ENCODE measurements at regions not wholly inside any gene's neighbourhood (a gene's known extent, or its start where the extent isn't known, plus 50 kb on each side); places are given as distances from the start of the nearest gene placed in this dataset.
A peak's percentile ranks its signal among the peaks of the same experiment; 100 is the strongest.

DNA sequence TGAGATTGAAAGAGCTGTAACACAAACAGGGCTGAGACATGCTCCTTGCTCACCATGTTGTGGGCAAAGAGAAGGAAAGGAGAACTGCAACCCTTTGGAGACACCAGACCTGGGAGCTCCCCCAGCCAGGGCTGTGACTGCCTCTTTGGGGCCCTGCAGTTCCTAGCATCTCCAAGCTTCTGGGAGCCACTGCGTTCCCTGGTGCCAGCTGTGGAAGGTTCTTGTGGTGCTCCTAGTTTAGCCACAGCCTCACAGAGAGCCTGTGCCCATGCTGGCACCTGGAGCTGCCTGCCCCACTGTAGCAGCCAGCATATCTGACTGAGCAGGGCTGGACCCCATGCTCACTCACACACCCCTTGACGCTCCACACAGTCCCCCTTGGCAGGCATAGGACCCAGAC, 141.7 kb downstream of the PDHA2 start:
- ATAC-seq, result no peak
- peak in 1 of 5 donors; percentile 20 for DNase-seq
- H3K4me3 ChIP-seq, result no peak overlapping the region
- no peaks in the 10 kb centered on the region for H3K36me3 ChIP-seq
- no peak overlapping the region for H3K27ac ChIP-seq
- no peaks in the 10 kb centered on the region for H3K27me3 ChIP-seq
- TF ChIP-seq POLR2A (IDR thresholded peaks at IDR 0.05), result no peak
- TF ChIP-seq, protein P1, sequence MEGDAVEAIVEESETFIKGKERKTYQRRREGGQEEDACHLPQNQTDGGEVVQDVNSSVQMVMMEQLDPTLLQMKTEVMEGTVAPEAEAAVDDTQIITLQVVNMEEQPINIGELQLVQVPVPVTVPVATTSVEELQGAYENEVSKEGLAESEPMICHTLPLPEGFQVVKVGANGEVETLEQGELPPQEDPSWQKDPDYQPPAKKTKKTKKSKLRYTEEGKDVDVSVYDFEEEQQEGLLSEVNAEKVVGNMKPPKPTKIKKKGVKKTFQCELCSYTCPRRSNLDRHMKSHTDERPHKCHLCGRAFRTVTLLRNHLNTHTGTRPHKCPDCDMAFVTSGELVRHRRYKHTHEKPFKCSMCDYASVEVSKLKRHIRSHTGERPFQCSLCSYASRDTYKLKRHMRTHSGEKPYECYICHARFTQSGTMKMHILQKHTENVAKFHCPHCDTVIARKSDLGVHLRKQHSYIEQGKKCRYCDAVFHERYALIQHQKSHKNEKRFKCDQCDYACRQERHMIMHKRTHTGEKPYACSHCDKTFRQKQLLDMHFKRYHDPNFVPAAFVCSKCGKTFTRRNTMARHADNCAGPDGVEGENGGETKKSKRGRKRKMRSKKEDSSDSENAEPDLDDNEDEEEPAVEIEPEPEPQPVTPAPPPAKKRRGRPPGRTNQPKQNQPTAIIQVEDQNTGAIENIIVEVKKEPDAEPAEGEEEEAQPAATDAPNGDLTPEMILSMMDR (IDR thresholded peaks at IDR 0.05), result no peak
- WGBS, 4 donors, result 50 to 86% (median 69%) methylated on average over 1 to 2 of the region's 2 CpGs
- H3K9me3 ChIP-seq, result peaks cover 0 to 28% (median 0%) of the 10 kb centered on the region in 12 donors
- intact Hi-C loops (cut with DNase I), result no loop called here
- peaks cover 0 to 6% (median 0%) of the 10 kb centered on the region in 12 donors for H3K4me1 ChIP-seq

DNA sequence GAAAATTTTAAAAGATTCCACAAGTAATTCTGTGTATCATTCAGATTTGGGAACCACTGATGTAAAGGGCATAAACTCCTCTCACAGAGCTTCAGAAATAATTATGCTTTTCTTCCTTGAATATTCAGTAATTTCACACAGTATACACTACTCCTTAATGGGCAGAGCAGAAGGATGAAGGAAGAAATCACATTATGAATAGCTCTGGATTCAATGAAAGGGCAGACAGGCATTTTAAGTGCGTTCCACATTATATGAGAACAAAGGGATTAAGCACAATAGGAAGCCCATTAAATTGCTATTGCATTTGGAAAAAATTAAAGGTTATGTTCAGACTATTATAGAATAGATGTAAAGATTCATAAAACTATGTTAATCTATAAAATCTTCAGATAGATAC, 142.6 kb downstream of the PDHA2 start:
- 79 to 87% (median 86%) methylated on average over 1 of the region's 1 CpG for WGBS, 4 donors

DNA sequence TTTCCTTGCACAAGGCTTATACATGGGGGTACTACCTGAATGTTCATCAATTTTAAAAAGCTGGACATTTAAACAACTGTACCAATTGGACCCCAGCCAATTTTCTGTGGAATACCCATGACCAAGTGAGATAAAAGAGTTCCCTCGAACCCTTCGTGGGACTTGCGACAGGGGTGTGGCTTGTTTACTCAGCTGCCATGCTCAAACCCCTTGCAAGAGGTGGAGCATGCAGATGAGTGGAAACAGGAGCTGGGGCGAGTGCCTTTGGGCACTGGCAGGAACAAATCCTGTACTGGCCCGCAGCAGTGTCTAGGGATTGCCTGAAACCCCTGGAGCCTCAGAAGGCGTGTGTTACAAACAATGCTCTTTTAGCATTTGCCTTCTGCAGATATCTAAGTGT, 144.2 kb downstream of the PDHA2 start:
- DNase-seq (no peak), ATAC-seq (no peak)
- no peak for TF ChIP-seq POLR2A (IDR thresholded peaks at IDR 0.05)
- TF ChIP-seq, protein P1 (IDR thresholded peaks at IDR 0.05), result no peak
- Histone ChIP-seq H3K27ac (no peak overlapping the region), H3K9me3 (peaks cover 0 to 23% (median 0%) of the 10 kb centered on the region in 12 donors), H3K36me3 (no peaks in the 10 kb centered on the region), H3K4me1 (peaks cover 0 to 6% (median 0%) of the 10 kb centered on the region in 12 donors), H3K27me3 (no peaks in the 10 kb centered on the region), H3K4me3 (no peak overlapping the region)
- intact Hi-C loops (cut with DNase I), result no loop called here
- WGBS, 4 donors, result 66 to 74% (median 74%) methylated on average over 6 of the region's 6 CpGs

More for the DNA sequence above, 142.6 kb downstream of the PDHA2 start:
- H3K36me3 ChIP-seq, result no peaks in the 10 kb centered on the region
- H3K4me3 ChIP-seq, result no peak overlapping the region
- intact Hi-C loops (cut with DNase I), result no loop called here
- ATAC-seq, result no peak
- DNase-seq, result no peak
- H3K27ac ChIP-seq, result no peak overlapping the region
- TF ChIP-seq, protein P1 (IDR thresholded peaks at IDR 0.05), result no peak
- no peak for TF ChIP-seq POLR2A (IDR thresholded peaks at IDR 0.05)
- H3K27me3 ChIP-seq, result no peaks in the 10 kb centered on the region
- H3K9me3 ChIP-seq, result peaks cover 0 to 23% (median 0%) of the 10 kb centered on the region in 12 donors
- peaks cover 0 to 6% (median 0%) of the 10 kb centered on the region in 12 donors for H3K4me1 ChIP-seq

DNA sequence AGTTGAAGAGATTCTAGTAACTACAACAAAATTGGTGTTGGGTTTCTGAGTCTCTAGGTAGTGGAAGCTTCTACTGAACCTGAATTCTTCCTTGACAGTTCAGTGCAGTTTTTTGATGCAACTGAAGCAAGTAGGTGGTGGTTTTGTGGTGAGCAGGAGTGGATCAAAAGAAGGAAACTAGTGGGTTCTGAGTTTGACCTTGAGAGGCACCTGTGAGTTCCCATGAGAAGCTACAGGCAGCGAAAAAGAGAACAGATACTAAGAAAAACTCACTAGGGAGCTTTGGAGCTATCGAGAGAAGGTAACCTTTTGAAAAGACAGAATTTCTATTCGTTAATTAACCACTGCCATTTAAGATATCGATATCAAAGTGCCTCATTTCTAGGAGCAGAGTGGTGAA, 145.2 kb downstream of the PDHA2 start:
- WGBS, 4 donors, result 84 to 91% (median 89%) methylated on average over 4 of the region's 4 CpGs
- no peaks in the 10 kb centered on the region for H3K27me3 ChIP-seq
- DNase-seq, result no peak
- no peak overlapping the region for H3K27ac ChIP-seq
- H3K4me3 ChIP-seq, result no peak overlapping the region
- peaks cover 0 to 6% (median 0%) of the 10 kb centered on the region in 12 donors for H3K4me1 ChIP-seq
- H3K9me3 ChIP-seq, result peaks cover 0 to 21% (median 0%) of the 10 kb centered on the region in 12 donors
- no peak for ATAC-seq
- intact Hi-C loops (cut with DNase I), result no loop called here
- H3K36me3 ChIP-seq, result no peaks in the 10 kb centered on the region
- no peak for TF ChIP-seq POLR2A (IDR thresholded peaks at IDR 0.05)
- TF ChIP-seq, protein P1 (IDR thresholded peaks at IDR 0.05), result no peak
